ENCODE measurements at regions not wholly inside any gene's neighbourhood (a gene's known extent, or its start where the extent isn't known, plus 50 kb on each side); places are given as distances from the start of the nearest gene placed in this dataset.
A peak's percentile ranks its signal among the peaks of the same experiment; 100 is the strongest.
"Not testable (repeated sequence)": the region's sequence is repeated elsewhere in the genome, so short reads cannot be mapped to it uniquely, and the experiment has no call there.

DNA sequence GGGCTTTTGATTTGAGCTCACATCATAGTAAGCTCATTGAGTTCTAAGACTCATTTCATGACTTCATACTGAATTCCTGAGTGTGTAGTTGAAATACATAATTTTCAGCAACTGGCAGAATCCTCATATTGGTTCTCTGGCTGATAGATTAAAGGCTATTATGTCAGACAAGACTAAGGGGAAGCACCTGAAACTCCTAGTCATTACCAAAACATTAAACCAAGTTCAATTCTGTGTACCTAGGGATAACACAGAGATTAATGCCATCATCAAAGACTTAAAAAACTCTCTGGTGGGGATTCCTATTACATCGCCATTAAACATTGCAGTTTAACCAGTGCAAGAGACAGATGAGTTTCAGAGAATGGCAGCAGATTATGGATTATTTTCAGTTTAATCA, 339.1 kb downstream of the PTPRC start:
- DNase-seq (ENCODE audit: low spot score): no peak

DNA sequence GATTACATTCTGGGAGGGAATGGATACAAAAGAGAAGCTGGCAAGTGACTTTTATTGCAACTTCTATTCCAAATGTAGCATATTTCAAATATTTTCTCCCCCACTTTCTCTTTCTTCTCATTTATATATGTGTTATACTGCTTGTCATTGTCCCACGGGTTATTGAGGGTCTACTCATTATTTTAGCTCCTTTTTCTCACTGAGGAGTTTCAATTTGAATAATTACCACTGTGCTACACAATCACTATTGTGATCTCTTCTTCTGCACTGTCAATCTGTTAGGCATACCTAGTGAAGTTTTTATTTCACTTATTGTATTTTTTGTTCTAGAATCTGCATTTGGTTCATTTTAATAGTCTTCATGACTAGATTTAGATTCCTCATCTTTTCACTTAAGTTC, 339.7 kb downstream of the PTPRC start:
- DNase-seq (ENCODE audit: low spot score): no peak

DNA sequence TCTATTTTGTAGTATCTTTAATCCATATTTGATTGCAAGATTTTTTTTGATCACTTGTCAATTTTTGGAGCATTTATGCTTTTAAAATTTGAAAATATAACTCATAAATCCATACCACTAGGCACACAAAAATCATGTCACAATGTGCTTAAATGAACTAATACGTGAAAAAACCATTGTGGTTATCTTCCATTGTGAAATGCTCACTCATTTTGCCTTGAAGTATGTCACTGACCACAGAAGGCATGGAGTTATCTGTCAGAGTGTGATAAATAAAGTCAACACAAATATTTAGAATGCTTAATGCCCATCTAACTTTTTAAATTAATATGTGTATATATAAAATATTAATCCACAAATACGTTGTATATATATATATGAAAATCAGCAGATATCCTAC, 347.2 kb downstream of the PTPRC start:
- DNase-seq (ENCODE audit: low spot score): no peak

DNA sequence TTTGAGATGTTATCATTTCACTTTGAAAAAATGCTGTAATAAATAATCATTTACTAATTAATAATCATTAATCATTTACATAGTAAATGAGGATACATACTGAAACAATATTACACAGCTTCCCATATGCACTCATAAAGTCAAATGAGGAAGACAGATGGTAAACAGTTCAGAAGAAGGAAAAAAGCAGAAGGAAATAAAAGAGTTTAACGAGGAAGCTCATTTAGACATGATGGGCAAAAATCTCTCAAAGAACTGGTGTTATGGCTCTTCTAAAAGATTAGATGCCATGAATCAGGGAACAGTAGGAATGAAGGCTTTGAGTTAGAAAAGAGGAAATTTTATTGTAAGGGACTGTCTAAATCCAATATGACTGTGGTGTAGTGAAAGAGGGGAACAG, 347.6 kb downstream of the PTPRC start:
- no peak for DNase-seq (ENCODE audit: low spot score)

DNA sequence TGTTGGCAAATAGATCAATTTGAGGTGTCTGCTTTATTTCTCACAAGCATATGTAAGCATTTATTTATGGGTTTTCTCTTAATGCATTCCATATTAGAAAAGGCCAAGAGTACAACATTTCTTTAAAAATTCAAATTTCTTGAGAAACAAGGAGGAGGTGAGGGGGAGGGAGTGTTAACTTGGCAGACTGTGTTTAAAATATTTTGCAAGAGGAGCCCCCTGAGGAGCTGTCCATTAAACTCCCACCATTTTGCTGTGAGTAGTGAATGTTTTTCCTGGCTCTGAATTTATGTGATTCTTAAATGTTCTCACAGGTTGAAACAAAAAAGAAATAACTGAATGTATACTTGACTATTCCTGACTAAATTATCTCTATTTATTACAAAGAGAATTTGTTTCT, 363.8 kb downstream of the PTPRC start:
- no peak for DNase-seq (ENCODE audit: low spot score)

DNA sequence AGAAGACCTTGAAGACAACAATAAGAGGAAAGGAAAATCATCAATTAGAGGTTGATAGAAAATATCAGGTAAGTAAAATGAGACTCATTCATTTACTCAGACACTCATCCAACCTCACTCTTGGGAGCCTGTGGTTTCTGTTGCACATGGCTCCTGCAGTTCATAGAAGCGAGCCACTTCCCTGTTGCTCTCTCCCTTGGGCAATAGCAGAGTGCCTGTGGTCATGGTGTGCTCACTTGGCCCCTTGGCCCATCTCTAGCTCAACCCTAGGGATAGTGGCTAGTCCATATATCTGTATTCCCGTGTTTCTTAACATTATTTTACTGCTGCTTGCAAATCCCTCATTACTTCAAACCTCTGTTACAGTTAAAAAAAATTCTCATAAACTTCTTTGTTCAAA, 368.6 kb downstream of the PTPRC start:
- no peak for DNase-seq (ENCODE audit: low spot score)

DNA sequence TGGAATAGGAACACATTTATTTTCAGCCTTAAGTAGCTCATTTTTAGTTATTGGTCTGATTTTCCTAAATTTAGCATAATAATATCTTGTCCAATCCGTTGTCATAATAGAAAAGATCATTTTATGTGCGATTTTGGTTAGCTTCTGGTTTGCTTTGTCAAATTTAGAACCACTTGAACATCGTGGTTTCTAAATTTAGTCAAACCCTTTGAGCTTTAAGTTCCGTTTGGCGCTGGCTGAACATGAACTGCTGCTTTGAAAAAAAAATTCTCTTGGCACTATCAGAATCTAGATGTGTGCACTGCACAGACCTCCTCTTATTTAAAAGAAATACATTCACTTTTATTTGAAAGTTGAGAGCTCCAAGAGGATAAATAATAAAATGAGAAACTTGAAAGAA, 370.6 kb downstream of the PTPRC start:
- peak; percentile 47 for DNase-seq (ENCODE audit: low spot score)

DNA sequence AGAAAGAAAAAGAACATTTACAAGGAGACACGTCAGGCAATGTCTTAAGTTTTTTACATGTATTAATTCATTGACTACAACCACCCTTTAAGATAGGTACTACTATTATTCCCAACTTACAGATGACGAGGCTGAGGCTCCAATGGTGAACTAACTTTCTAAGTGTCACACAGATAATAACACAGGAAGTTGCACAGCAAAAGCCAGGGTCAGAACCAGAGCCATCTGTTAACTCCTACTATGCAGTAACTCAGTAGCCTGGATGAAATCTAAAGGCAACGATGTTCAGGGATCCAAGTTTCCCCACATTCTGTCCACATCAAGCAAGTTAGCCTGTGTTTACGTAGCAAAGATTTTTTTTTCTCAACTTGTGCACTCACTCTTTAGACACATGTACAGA, 371.7 kb downstream of the PTPRC start:
- no peak for DNase-seq (ENCODE audit: low spot score)

DNA sequence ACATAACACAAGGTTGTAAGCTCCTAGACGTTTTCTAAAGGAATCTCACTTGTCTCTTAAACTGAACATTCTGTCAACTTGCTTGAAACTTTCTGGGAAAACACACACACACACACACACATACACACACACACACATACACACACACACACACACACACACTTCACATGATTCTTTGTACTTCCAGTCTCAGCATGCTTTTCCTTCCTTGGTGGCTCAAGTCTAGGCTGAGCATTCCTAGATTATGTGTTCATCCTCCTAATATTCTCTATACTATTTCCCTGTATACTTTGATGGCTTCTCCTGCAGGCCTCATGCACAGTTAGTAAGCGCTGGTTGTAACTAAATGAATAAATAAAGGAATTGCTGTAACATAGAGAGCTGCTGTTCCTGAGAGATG, 372.1 kb downstream of the PTPRC start:
- no peak for DNase-seq (ENCODE audit: low spot score)

DNA sequence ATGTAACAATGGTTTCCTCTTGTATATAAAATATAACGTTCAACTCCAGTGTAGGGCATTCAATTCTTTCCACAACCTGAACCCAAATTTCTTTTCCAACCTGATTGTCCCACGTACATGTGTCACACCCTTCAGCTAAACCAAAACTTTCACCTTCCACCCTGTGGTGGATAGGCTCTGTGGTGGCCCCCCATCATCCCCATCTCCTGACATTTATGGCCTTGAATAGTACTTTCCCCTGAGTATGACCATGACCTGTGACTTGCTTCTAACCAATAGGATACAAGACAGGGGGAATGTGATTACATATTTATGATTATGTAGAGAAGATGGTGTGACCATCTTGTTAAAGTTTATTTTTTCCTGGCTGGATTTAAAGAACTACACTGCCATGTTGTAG, 377.0 kb downstream of the PTPRC start:
- DNase-seq (ENCODE audit: low spot score): no peak

DNA sequence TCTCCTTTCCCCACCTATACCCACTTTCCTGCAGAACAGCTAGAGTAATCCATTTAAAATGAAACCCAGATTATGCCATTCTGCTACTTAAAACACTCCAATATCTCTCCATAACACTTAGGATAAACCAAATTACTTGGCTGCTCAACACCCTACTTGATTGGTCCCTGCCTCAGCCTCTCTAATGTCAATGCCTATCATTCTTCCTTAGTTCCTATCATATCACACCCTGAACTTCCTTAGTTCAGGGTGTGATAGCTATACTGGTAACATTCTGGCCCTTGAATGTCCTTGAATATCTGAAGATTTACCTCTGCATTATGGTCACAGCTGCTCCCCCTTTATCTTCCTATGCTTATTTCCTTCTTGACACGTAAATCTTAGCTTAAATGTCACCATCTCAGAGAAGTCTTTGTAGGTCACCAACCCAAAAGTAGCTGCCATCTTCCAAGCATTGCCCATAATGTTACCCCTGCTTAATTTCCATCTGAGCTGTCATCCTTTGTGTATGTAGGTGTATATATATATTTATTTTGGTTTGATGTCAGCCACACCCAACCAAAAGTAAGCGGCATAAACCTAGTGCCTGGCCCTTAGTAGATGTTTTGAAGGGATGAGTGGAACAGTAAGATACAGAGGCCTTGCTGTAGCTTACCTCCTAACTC, 379.8 kb downstream of the PTPRC start:
- no peak for DNase-seq (ENCODE audit: low spot score)

DNA sequence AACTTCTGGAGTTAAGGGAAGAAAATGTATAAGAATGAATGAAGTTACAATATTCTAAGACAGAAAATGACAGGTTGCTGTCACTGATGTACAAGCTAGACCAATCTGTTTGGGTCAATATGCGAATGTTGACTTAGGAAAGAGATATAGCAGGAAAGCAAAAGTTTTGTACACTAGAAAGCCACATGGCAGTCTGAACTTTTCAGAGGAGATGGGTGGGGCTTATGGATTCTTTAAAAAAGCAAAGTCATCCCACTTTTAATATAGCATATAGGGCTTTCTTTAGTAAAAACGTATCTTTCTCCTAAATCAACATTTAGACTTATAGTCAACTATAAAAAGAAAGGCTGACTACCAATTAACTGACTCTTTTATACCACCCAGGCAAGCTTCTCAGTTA, 381.2 kb downstream of the PTPRC start:
- DNase-seq (ENCODE audit: low spot score): no peak

DNA sequence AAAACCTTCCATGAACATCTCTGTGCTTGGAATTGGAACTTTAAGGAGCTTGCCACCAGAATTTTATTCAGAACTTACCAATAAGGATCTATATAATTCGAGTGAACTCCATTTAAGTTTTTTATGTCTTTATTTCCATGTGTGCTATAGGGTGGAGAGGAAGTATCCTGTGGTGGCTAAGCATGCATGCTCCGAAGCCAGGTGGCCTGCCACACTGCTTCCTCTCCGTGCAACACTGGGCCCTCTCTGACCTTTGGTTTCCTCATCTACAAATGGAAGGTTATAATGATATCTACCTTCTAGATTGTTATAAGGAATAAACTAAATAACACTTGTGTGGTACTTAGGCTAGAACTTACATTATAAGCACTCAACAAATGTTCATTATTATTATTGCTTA, 382.1 kb downstream of the PTPRC start:
- no peak for DNase-seq (ENCODE audit: low spot score)

DNA sequence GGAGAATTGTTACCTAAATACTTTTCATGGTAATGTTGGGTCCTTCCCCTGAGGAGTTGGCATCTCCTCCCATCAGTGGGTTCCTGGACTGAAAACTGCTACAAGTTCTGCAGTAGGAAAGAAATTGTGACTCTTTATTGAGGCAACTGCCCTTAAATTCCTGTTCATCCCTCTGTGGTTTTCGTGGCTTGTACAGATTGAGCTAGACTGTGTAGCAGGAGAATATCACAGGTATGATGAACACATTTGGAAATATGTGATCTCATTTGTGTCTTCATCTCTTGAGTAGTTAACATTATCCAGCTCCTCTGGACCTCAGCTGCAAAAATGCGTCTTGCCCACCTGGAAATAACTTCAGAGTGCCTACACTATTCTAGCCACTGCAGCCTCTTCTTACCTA, 390.6 kb downstream of the PTPRC start:
- DNase-seq (ENCODE audit: low spot score): no peak

DNA sequence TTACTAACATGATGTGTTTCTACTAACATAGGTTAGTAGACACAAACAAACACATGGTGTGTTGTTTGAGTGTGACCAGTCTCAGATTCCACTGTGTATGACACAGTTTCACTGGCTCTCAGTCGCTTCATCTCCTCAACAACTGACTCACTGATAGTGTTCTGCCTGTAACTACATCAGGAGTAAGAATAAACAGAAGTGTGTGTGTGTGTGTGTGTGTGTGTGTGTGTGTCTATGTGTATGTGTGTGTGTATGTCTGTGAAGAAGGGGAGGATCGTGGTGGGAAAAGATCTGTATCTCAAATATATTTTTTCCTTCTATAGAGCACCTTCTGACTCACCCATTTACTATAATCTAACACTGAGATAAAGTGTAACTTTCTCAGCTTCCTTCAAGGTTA, 391.0 kb downstream of the PTPRC start:
- no peak for DNase-seq (ENCODE audit: low spot score)

DNA sequence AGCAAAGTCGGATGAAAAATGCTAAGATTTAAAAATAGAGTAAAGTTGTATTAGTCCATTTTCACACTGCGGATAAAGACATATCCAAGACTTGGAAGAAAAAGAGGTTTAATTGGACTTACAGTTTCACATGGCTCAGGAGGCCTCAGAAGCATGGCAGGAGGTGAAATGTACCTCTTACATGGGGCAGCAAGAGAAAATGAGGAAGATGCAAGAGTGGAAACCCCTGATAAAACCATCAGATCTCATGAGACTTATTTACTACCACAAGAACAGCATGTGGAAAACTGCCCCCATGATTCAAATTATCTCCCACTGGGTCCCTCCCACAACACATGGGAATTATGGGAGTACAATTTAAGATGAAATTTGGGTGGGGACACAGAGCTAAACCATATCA, 391.7 kb downstream of the PTPRC start:
- not testable (repeated sequence) for DNase-seq (ENCODE audit: low spot score)

DNA sequence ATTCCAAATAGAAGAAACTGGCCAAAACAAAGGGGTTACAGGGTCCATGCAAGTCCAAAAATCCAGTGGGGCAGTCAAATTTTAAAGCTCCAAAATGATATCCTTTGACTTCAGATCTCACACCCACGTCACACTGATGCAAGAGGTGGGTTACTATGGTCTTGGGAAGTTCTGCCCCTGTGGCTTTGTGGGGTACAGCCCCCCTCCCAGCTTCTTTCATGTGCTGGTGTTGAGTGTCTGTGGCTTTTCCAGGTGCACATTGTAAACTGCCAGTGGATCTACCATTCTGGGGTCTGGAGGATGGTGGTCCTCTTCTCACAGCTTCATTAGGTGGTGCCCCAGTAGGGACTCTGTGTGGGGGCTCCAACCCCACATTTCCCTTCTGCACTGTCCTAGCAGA, 392.3 kb downstream of the PTPRC start:
- not testable (repeated sequence) for DNase-seq (ENCODE audit: low spot score)

DNA sequence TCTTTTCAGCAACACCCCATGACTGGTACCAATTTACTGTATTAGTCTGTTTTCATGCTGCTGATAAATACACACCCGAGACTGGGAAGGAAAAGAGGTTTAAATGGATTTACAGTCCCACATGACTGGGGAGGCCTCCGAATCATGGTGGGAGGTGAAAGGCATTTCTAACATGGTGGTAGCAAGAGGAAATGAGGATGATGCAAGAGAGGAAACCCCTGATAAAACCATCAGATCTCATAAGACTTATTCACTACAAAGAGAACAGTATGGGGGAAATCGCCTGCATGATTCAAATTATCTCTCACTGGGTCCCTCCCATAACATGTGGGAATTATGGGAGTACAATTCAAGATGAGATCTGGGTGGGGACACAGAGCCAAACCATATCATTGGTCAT, 393.6 kb downstream of the PTPRC start:
- DNase-seq (ENCODE audit: low spot score): not testable (repeated sequence)

DNA sequence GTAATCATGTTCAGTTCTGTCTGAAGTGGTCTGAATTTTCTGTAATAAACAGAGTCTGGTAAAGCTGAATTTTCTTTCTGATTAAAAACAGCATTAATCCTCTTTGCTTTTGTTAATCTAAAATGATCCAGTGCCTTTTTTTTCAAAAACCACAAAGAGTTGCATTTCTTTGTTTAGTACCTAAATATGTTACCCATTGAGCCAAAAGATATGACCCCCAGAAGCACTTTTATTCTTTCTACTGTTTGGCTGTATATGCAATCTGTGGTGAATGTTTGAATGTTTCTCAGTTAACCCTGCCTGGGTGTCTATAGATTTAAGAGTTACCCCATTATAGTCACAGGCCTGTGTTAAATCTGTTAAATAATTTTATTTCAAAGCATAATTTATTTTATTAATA, 394.8 kb downstream of the PTPRC start:
- no peak for DNase-seq (ENCODE audit: low spot score)

DNA sequence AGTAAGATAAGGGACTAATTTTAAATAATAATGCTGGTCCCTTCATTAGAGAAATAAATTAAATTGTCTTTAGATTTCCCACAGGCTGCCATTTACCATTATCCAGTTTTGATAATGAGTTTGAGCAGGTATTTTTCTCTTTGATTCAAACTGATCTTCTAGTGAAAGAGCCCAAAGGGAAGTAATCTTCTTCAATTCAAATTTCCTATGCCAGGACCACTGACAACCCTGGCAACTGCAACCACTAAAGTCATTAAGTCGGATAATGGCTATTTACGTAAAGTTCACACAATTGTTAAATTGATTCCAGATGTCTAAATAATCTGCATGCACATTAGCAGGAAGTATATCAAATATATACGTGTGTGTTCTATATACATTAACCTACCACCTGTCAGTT, 399.3 kb downstream of the PTPRC start:
- DNase-seq (ENCODE audit: low spot score): no peak

DNA sequence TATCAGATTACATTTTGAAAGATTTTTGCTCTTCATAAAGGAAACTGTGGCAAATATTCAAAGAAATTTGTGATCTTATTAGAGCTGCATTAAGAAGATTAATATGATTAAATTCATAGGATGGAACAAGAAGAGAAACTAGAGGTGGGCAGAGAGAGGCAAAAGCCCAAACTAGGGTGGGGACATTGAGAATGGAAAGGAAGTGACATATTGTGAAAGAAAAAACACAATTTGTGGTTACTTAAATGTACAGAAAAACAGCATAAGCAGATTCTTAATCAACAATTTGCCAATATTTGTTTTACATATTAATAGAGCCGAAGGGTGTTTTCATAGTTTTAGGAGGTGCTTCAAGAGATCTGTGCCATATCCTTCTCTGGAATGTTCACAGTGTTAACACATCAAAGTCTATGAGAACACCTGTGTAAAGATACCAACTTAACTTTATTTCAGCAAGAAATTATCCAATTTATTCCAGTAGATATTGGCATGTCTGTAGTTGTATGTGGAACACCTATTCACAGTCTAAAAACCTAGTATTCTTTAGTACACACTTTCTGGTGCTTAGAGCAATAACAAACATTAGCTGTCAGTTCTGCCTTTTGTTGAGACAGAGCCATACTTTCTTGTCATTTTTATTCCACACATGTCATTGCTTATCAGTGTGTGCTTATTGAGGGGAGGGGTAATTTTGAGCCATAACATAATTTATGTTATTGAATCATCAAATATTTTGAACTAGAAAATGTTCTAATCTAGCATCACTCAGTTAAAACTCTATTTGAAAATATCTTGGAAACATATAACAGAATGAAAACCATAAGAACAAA, 401.5 kb downstream of the PTPRC start:
- no peak for DNase-seq (ENCODE audit: low spot score)

DNA sequence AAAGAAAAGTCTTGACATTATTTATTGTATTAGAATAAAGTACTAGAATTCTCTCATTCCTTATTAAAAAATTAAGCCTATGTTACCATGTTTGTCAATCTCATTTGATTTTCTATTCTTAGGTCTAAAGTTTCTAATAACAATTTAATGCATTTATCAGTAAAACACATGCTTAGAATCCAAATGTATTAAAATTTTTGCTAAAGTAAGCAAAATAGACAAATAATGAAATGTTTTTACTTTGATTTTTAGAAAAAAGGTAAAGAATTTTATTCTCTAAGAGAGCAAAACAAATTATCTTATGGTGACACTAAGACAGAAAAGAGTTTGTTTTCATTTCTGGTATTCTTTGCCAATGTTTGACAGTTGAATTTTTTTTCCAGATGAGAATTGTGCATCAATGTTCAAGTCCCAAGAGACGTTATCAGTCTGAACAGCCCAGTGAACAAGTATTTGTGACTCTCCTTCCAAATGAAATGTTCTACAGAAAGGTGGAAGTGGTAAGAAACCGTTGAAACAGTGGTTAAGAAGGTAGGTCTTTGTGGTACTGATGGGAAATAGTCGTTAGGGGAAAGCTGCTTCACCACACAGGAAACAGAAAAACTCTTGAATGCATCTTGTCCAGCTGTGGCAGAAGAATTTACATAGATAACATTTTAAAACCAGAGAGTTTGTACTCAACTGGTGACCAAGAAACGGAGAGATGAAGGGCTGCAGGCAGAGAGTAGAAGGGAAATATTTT, 402.5 kb downstream of the PTPRC start:
- DNase-seq (ENCODE audit: low spot score): no peak

DNA sequence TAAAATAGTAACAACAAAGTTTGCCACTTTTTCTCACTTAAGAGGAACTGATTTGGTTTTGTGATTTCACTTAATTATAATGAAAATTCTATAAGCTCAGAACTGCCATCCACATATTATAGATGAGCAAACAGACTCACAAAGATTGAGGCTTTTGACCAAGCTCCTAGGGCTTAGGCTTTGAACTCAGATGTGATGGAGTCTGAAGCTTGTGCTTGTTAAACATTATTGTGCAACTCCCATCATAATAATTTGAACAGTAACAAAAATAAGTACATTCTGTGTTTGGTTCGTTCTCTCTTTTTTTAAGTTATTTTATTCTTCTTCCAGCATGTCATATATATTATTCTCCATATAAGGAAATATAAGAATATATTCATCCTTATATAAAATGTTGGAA, 403.4 kb downstream of the PTPRC start:
- no peak for DNase-seq (ENCODE audit: low spot score)

Data from globus pallidus (tissue), 1 donor.